SKM-1 treated with dmso at 0.1 percent for 144 hours (cell line): ENCODE measurements at regions not wholly inside any gene's neighbourhood (a gene's known extent, or its start where the extent isn't known, plus 50 kb on each side); places are given as distances from the start of the nearest gene placed in this dataset.

ENCODE experiments used
- DNase-seq: peaks from one replicate; lab custom pipeline; 2025; ENCODE audit not compliant: unreplicated experiment; lab: John Stamatoyannopoulos, UW

- DNase-seq = no peak
These were observed 92.3 kb downstream of the GYPC start for GRCh38 chr2:126748188-126748760.

- no peak for DNase-seq
These were observed 93.1 kb downstream of the GYPC start for GRCh38 chr2:126748929-126749518.

- no peak for DNase-seq
These were observed 93.6 kb downstream of the GYPC start for GRCh38 chr2:126749537-126749936.

- DNase-seq = no peak
These were observed 94.5 kb downstream of the GYPC start for GRCh38 chr2:126750506-126750905.

GRCh38 chr2:126751477-126751876, 95.5 kb downstream of the GYPC start:
- DNase-seq = no peak

- DNase-seq = no peak
These were observed 96.9 kb downstream of the GYPC start for GRCh38 chr2:126752876-126753275.

- DNase-seq = no peak
These were observed 97.7 kb downstream of the GYPC start for GRCh38 chr2:126753501-126754212.

GRCh38 chr2:126754240-126755004, 98.5 kb downstream of the GYPC start:
- DNase-seq = no peak

- DNase-seq = no peak
These were observed 100.2 kb downstream of the GYPC start for GRCh38 chr2:126756125-126756524.

GRCh38 chr2:126761256-126761980, 105.5 kb downstream of the GYPC start:
- no peak for DNase-seq

GRCh38 chr2:126761981-126762878, 106.3 kb downstream of the GYPC start:
- no peak for DNase-seq

- DNase-seq = no peak
These were observed 108.8 kb downstream of the GYPC start for GRCh38 chr2:126764686-126765265.

- DNase-seq = no peak
These were observed 109.4 kb downstream of the GYPC start for GRCh38 chr2:126765395-126765794.

- no peak for DNase-seq
These were observed 110.5 kb downstream of the GYPC start for GRCh38 chr2:126766295-126766968.

GRCh38 chr2:126766969-126767296, 111.0 kb downstream of the GYPC start:
- no peak for DNase-seq

- DNase-seq = no peak
These were observed 113.2 kb downstream of the GYPC start for GRCh38 chr2:126769118-126769517.

- DNase-seq = no peak
These were observed 114.5 kb downstream of the GYPC start for GRCh38 chr2:126770466-126770865.

- DNase-seq = no peak
These were observed 115.1 kb downstream of the GYPC start for GRCh38 chr2:126771094-126771493.

- no peak for DNase-seq
These were observed 115.7 kb downstream of the GYPC start for GRCh38 chr2:126771501-126772195.
